ENCODE measurements at regions not wholly inside any gene's neighbourhood (a gene's known extent, or its start where the extent isn't known, plus 50 kb on each side); places are given as distances from the start of the nearest gene placed in this dataset.

DNA sequence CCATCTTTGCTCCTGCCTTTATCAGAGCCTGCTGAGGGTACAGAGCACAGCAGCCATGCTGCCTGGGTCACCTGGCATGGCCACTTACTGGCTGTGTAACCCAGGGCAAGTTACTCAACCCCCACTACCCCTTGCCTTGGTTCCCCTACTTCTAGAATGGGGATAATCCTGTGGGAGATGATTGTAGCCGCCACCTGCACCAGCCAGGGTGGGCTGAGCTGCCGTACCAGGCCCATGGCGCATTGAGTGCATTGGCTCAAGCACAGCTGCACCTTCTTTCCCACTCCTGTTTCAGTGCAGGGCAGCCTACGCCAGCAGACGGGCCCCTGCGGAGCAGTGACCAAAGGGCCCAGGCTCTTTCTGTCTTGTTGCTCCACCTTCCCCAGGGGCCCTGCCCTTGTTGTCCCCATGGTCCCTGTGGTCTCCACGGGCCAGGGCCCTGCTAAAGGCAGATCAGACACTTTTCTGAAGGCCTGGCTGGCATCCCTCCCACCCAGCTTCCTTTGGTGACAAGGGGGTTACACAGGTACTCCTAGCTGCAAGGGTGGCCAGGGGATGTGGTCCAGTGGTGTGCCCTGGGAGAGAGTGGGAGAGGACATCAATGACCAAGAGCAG lies 159.4 kb upstream of the MLN start:
- H3K9ac ChIP-seq (ENCODE audit: low read depth in 2 of 2, low read length in 2 of 2): no peak overlapping the region
- intact Hi-C loops (cut with DNase I): loop anchor here (10.0 kb wide), 1 partner anchor 192 kb away; no protein-coding TSS in a partner anchor
- H3K4me1 ChIP-seq: no peaks in the 10 kb centered on the region
- no peaks in the 10 kb centered on the region for H3K9me3 ChIP-seq
- H3K27me3 ChIP-seq: no peaks in the 10 kb centered on the region
- no peak overlapping the region for H3K27ac ChIP-seq
- TF ChIP-seq, protein P1, sequence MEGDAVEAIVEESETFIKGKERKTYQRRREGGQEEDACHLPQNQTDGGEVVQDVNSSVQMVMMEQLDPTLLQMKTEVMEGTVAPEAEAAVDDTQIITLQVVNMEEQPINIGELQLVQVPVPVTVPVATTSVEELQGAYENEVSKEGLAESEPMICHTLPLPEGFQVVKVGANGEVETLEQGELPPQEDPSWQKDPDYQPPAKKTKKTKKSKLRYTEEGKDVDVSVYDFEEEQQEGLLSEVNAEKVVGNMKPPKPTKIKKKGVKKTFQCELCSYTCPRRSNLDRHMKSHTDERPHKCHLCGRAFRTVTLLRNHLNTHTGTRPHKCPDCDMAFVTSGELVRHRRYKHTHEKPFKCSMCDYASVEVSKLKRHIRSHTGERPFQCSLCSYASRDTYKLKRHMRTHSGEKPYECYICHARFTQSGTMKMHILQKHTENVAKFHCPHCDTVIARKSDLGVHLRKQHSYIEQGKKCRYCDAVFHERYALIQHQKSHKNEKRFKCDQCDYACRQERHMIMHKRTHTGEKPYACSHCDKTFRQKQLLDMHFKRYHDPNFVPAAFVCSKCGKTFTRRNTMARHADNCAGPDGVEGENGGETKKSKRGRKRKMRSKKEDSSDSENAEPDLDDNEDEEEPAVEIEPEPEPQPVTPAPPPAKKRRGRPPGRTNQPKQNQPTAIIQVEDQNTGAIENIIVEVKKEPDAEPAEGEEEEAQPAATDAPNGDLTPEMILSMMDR (IDR thresholded peaks at IDR 0.05): no peak
- no peaks in the 10 kb centered on the region for H3K36me3 ChIP-seq
- H3K4me3 ChIP-seq: no peak overlapping the region
- no peak for DNase-seq

DNA sequence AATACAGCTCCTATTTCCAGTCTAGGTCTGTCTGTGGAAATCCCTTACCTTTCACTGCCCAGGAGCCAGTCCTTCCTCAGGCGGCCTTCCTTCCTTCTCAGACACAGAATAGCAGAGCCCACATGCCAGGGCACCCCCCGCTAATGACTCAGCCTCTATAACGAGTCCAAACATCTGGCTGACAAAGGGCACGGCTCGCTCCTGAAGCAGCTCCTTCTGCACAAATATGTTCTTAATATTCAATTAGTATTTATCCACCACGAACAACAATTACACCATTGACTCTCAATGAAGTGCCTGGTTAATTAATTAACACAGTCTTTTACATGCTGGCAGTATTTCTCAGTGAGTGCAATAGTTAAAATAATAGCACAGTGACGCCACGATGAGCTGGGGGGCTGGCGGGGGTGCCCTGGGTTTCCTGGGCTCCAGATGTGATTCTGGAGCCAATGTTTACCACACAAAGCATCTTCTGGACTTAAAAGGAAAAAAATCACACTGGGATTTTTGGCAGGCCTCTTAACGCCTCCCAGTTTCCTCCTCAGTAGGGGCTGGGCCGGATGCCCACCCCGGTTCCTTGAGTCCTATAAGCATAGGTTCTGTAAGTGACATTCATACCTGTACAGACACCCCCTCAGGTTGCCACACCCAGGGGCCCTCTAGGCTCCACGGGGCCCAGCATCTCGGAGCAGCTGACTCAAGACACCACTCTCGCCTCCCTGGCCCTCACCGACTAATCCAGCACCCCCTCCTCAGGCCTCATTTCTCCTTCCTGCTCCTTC lies 158.6 kb upstream of the MLN start:
- Histone ChIP-seq H3K36me3 (no peaks in the 10 kb centered on the region), H3K27me3 (no peaks in the 10 kb centered on the region), H3K4me1 (no peaks in the 10 kb centered on the region), H3K9ac (ENCODE audit: low read depth in 2 of 2, low read length in 2 of 2) (no peak overlapping the region), H3K9me3 (no peaks in the 10 kb centered on the region), H3K27ac (no peak overlapping the region), H3K4me3 (no peak overlapping the region)
- intact Hi-C loops (cut with DNase I): loop anchor here (10.0 kb wide), 1 partner anchor 192 kb away; no protein-coding TSS in a partner anchor
- DNase-seq: no peak
- TF ChIP-seq, protein P1 (IDR thresholded peaks at IDR 0.05): no peak

DNA sequence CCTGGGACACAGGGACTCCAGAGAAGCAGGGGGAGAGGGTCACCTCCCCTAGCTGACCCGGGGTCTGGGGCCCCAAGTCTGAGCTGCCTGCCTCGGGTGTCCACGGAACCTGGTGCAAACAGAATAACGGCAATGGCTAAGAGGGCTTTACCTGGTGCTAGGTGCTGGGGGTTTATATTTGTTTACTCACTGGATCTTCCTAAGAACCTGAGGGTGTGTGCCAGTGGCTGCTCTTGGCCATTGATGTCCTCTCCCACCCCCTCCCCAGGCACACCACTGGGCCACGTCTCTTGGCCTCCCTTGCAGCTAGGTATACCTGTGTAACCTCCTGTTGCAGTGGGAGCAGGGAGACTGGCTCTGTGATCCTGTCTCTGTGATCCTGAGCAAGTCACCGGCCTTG lies 157.9 kb upstream of the MLN start:
- TF ChIP-seq, protein P1 (IDR thresholded peaks at IDR 0.05): no peak
- Histone ChIP-seq H3K4me3 (no peak overlapping the region), H3K36me3 (no peaks in the 10 kb centered on the region), H3K27ac (no peak overlapping the region), H3K27me3 (no peaks in the 10 kb centered on the region), H3K4me1 (no peaks in the 10 kb centered on the region), H3K9me3 (no peaks in the 10 kb centered on the region), H3K9ac (ENCODE audit: low read depth in 2 of 2, low read length in 2 of 2) (no peak overlapping the region)
- intact Hi-C loops (cut with DNase I): loop anchor here (10.0 kb wide), 1 partner anchor 193 kb away; no protein-coding TSS in a partner anchor
- DNase-seq: no peak

DNA sequence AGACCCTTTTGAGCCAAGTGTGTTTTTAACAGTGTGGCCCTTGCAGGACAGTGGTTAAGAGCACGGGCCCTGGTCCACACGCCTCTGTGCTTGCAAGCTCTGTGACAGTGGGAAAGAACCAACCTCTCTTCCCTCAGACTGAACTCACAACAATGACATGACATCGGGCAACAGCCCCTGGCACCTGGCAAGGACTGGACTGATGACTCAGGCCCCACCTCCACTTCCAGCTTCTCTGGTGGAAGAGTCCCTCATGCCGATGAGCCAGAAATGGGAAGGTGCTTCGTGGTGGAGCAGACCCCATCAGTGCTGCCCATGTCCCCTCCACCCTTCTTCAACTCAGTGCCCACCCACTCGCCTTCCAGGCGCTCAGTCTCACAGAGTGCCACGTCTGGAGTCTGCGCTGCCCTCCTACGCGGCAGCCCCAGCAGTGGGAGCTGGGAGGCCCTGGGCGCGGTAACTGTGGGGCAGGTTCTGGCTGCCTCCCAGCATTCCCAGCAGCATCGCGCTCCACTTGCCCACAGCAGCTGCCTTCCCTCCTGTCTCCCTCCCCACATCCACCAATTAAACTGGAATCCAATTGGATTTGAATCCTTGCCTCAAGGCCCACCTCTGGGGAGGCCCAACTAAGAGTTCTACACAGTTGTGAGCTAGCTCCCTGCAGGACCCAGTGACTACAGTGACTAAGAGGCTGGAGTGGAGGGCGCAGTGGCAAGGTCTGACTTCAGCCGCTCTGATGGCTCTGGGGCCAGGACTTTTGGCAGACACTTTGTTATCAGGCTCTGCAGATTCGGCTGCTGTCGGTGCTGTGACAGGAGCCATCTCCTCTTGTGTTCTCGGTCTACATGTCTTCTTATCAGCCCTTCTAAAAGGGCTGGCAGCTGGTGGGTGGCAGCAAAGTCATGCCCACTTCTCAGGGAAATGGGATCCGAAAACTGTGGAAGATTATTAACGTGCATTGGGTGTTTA lies 156.8 kb upstream of the MLN start:
- no peak for DNase-seq
- TF ChIP-seq, protein P1 (IDR thresholded peaks at IDR 0.05): no peak
- no peaks in the 10 kb centered on the region for H3K9me3 ChIP-seq
- no peaks in the 10 kb centered on the region for H3K36me3 ChIP-seq
- H3K9ac ChIP-seq (ENCODE audit: low read depth in 2 of 2, low read length in 2 of 2): no peak overlapping the region
- no peaks in the 10 kb centered on the region for H3K4me1 ChIP-seq
- H3K4me3 ChIP-seq: no peak overlapping the region
- no peak overlapping the region for H3K27ac ChIP-seq
- H3K27me3 ChIP-seq: no peaks in the 10 kb centered on the region
- intact Hi-C loops (cut with DNase I): loop anchor here (10.0 kb wide), 1 partner anchor 194 kb away; no protein-coding TSS in a partner anchor
